ENCODE measurements at regions not wholly inside any gene's neighbourhood (a gene's known extent, or its start where the extent isn't known, plus 50 kb on each side); places are given as distances from the start of the nearest gene placed in this dataset.
"Not testable (repeated sequence)": the region's sequence is repeated elsewhere in the genome, so short reads cannot be mapped to it uniquely, and the experiment has no call there.

DNA sequence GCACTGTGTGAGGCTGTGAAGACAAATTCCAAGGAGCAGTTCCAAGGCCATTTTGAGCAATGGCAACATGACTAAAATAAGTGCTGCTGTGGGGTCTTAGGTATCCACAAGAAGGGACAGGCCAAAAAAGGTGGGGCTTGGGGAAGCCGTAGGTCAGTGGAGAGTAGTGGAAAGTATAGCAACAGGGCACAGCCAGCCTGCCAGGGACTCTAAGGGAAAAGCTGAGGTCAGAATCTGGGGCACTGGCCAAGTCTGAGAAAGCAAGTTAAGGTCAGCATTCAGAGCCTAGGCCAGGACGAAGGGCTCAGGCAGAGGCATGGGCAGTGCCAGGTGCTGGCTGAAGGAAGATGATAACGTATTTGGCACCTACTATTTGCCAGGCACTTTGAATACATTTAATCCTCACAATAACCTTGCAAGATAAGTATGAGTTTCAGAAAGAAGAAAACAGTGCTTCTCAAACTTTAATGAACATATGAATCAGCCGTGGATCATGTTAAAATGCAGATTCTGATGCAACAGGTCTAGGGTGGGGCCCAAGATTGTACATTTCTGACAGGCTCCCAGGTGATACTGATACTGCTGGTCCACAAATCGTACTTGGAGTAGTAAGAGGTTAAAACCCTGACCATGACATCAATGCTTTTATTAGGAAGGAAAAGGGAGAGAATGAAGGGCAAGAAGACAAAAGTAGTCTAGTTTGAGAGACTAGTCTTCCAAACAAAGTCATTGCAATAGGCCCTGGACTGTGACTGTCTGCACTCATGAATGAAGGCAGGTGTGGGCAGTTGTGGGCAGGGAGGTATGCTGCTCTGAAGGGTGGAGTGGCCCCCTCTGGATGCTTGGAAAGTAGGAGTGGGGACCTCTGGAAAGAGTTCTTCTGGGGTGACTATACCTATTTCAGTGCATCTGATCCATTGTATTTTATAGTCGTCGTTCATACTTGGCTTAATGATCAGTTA lies 106.3 kb upstream of the ANKRD28 start:
- H3K4me1 ChIP-seq (ENCODE audit: control insufficient read depth, insufficient read depth, low read length), result no peaks in the 10 kb centered on the region
- no peaks in the 10 kb centered on the region for H3K27me3 ChIP-seq (ENCODE audit: control insufficient read depth, insufficient read depth, low read length)
- H3K27ac ChIP-seq (ENCODE audit: low read length), result no peak overlapping the region
- no peak overlapping the region for H3K4me3 ChIP-seq (ENCODE audit: low read length)
- H3K9me3 ChIP-seq (ENCODE audit: control insufficient read depth, low read depth, low read length), result no peaks in the 10 kb centered on the region
- no peak for DNase-seq
- whole genome bisulfite sequencing (ENCODE audit: insufficient coverage, low lambda C conversion rate), result 96% methylated on average over 3 of the region's 7 CpGs
- H3K36me3 ChIP-seq (ENCODE audit: control insufficient read depth, insufficient read depth, low read length), result no peaks in the 10 kb centered on the region

GRCh38 chr3:15905041-15905440 lies 107.3 kb upstream of the ANKRD28 start:
- H3K9me3 ChIP-seq (ENCODE audit: control insufficient read depth, low read depth, low read length), result no peaks in the 10 kb centered on the region
- no peak overlapping the region for H3K4me3 ChIP-seq (ENCODE audit: low read length)
- DNase-seq, result no peak
- no peaks in the 10 kb centered on the region for H3K36me3 ChIP-seq (ENCODE audit: control insufficient read depth, insufficient read depth, low read length)
- H3K27me3 ChIP-seq (ENCODE audit: control insufficient read depth, insufficient read depth, low read length), result no peaks in the 10 kb centered on the region
- H3K27ac ChIP-seq (ENCODE audit: low read length), result no peak overlapping the region
- H3K4me1 ChIP-seq (ENCODE audit: control insufficient read depth, insufficient read depth, low read length), result no peaks in the 10 kb centered on the region
- WGBS (ENCODE audit: insufficient coverage, low lambda C conversion rate), result no CpG with 5 or more reads among the region's 1 CpG

DNA sequence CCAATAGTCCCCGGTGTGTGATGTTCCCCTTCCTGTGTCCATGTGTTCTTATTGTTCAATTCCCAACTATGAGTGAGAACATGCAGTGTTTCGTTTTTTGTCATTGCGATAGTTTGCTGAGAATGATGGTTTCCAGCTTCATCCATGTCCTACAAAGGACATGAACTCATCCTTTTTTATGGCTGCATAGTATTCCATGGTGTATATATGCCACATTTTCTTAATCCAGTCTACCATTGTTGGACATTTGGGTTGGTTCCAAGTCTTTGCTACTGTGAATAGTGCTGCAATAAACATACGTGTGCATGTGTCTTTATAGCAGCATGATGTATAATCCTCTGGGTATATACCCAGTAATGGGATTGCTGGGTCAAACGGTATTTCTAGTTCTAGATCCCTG lies 109.6 kb upstream of the ANKRD28 start:
- H3K27me3 ChIP-seq (ENCODE audit: control insufficient read depth, insufficient read depth, low read length); H3K4me3 ChIP-seq (ENCODE audit: low read length); H3K27ac ChIP-seq (ENCODE audit: low read length); DNase-seq; H3K9me3 ChIP-seq (ENCODE audit: control insufficient read depth, low read depth, low read length); H3K4me1 ChIP-seq (ENCODE audit: control insufficient read depth, insufficient read depth, low read length); H3K36me3 ChIP-seq (ENCODE audit: control insufficient read depth, insufficient read depth, low read length): not testable (repeated sequence)
- WGBS (ENCODE audit: insufficient coverage, low lambda C conversion rate), result no CpG with 5 or more reads among the region's 5 CpGs

- H3K27ac ChIP-seq (ENCODE audit: low read length), result no peak overlapping the region
- no peaks in the 10 kb centered on the region for H3K9me3 ChIP-seq (ENCODE audit: control insufficient read depth, low read depth, low read length)
- H3K4me3 ChIP-seq (ENCODE audit: low read length), result no peak overlapping the region
- no CpG with 5 or more reads among the region's 5 CpGs for whole genome bisulfite sequencing (ENCODE audit: insufficient coverage, low lambda C conversion rate)
- H3K36me3 ChIP-seq (ENCODE audit: control insufficient read depth, insufficient read depth, low read length), result no peaks in the 10 kb centered on the region
- no peaks in the 10 kb centered on the region for H3K4me1 ChIP-seq (ENCODE audit: control insufficient read depth, insufficient read depth, low read length)
- DNase-seq, result no peak
- no peaks in the 10 kb centered on the region for H3K27me3 ChIP-seq (ENCODE audit: control insufficient read depth, insufficient read depth, low read length)
Observed at GRCh38 chr3:15918988-15919387, 121.2 kb upstream of the ANKRD28 start.

DNA sequence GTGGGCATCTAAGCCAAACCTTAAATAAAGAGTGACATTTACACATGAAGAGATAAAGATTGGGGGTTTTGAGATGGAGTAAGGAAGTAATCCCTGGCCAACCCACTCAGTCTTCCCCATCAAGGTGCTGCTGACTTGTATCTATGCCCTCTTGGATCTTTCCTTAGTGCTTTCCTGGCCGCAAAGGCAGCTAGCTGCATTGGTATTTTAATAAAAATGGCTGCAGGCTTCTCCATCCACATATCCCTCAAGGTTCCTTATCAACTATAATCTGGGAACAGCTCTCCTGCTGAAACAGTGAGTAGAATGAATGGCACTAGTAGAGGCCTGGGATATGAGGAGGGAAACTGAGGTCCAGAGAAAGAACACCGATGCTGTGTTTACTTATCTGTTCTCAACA lies 122.2 kb upstream of the ANKRD28 start:
- H3K4me3 ChIP-seq (ENCODE audit: low read length), result no peak overlapping the region
- no peaks in the 10 kb centered on the region for H3K4me1 ChIP-seq (ENCODE audit: control insufficient read depth, insufficient read depth, low read length)
- no peaks in the 10 kb centered on the region for H3K9me3 ChIP-seq (ENCODE audit: control insufficient read depth, low read depth, low read length)
- no peaks in the 10 kb centered on the region for H3K27me3 ChIP-seq (ENCODE audit: control insufficient read depth, insufficient read depth, low read length)
- no peak for DNase-seq
- no peak overlapping the region for H3K27ac ChIP-seq (ENCODE audit: low read length)
- no CpG with 5 or more reads among the region's 2 CpGs for WGBS (ENCODE audit: insufficient coverage, low lambda C conversion rate)
- H3K36me3 ChIP-seq (ENCODE audit: control insufficient read depth, insufficient read depth, low read length), result no peaks in the 10 kb centered on the region

DNA sequence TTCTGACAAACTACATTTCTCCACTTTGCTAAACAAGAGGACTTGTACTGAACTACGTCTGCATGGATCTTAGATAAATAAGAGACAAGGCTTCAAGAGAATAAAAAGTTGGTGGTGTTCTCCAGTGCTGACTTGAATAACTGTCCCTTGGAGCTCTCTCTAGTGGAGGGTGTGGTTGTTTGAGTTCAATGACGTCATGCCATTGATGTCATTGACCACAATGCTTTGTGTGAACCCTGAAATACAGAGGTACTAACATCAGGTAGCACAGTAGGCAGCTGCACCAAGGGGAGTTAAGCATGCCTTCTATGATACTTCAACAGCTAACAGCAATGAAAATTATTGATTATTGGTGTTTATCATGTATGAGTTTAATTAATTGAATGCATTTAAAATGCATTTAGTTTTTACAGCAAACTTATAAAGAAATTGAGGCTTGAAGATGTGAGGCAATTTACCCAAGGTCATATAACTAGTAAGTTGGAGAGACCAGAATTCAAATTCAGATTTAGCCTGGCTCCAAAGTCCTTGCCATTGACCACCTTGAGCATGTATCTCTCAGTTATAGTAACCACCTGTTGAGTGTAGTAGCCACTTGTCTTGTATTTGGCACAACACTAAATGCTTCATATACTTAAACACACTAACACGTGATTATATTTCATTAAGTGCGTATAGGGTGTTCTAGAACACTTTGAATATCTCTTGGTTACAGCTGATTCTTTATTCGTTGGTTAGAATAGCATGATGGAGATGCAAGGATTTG lies 126.0 kb upstream of the ANKRD28 start:
- H3K4me1 ChIP-seq (ENCODE audit: control insufficient read depth, insufficient read depth, low read length), result no peaks in the 10 kb centered on the region
- no peak for DNase-seq
- WGBS (ENCODE audit: insufficient coverage, low lambda C conversion rate), result 100% methylated on average over 1 of the region's 5 CpGs

DNA sequence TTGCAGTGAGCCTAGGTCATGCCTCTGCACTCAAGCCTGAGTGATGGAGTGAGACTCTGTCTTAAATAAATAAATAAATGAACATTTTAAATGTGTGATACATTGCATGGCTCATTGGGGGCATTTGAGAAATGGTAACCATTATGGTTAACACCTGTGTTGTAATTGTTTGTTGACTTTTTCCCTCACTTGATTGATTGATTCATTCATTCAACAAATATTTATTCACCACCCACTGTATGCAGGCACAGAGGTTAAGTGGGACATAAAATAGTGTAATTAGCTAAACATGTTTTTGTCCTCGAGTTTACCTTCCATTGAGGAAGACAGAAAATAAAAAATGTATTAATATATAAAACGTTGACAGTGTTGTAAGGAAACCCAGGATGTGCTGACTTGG lies 127.1 kb upstream of the ANKRD28 start:
- no CpG with 5 or more reads among the region's 2 CpGs for WGBS (ENCODE audit: insufficient coverage, low lambda C conversion rate)
- Histone ChIP-seq H3K4me1 (ENCODE audit: control insufficient read depth, insufficient read depth, low read length) (no peaks in the 10 kb centered on the region), H3K27me3 (ENCODE audit: control insufficient read depth, insufficient read depth, low read length) (no peaks in the 10 kb centered on the region), H3K36me3 (ENCODE audit: control insufficient read depth, insufficient read depth, low read length) (no peaks in the 10 kb centered on the region), H3K4me3 (ENCODE audit: low read length) (no peak overlapping the region), H3K9me3 (ENCODE audit: control insufficient read depth, low read depth, low read length) (no peaks in the 10 kb centered on the region), H3K27ac (ENCODE audit: low read length) (no peak overlapping the region)
- DNase-seq, result no peak

More for the DNA sequence above, 126.0 kb upstream of the ANKRD28 start:
- no peaks in the 10 kb centered on the region for H3K36me3 ChIP-seq (ENCODE audit: control insufficient read depth, insufficient read depth, low read length)
- H3K9me3 ChIP-seq (ENCODE audit: control insufficient read depth, low read depth, low read length), result no peaks in the 10 kb centered on the region
- no peak overlapping the region for H3K27ac ChIP-seq (ENCODE audit: low read length)
- no peaks in the 10 kb centered on the region for H3K27me3 ChIP-seq (ENCODE audit: control insufficient read depth, insufficient read depth, low read length)
- H3K4me3 ChIP-seq (ENCODE audit: low read length), result no peak overlapping the region

GRCh38 chr3:15926871-15927270 lies 129.1 kb upstream of the ANKRD28 start:
- Histone ChIP-seq H3K4me3 (ENCODE audit: low read length) (no peak overlapping the region), H3K36me3 (ENCODE audit: control insufficient read depth, insufficient read depth, low read length) (no peaks in the 10 kb centered on the region), H3K27me3 (ENCODE audit: control insufficient read depth, insufficient read depth, low read length) (no peaks in the 10 kb centered on the region), H3K27ac (ENCODE audit: low read length) (no peak overlapping the region), H3K9me3 (ENCODE audit: control insufficient read depth, low read depth, low read length) (no peaks in the 10 kb centered on the region), H3K4me1 (ENCODE audit: control insufficient read depth, insufficient read depth, low read length) (no peaks in the 10 kb centered on the region)
- no peak for DNase-seq
- 75% methylated on average over 1 of the region's 2 CpGs for WGBS (ENCODE audit: insufficient coverage, low lambda C conversion rate)

- WGBS (ENCODE audit: insufficient coverage, low lambda C conversion rate), result no CpG with 5 or more reads among the region's 1 CpG
- Histone ChIP-seq H3K27ac (ENCODE audit: low read length) (no peak overlapping the region), H3K9me3 (ENCODE audit: control insufficient read depth, low read depth, low read length) (no peaks in the 10 kb centered on the region), H3K36me3 (ENCODE audit: control insufficient read depth, insufficient read depth, low read length) (no peaks in the 10 kb centered on the region), H3K4me1 (ENCODE audit: control insufficient read depth, insufficient read depth, low read length) (no peaks in the 10 kb centered on the region), H3K27me3 (ENCODE audit: control insufficient read depth, insufficient read depth, low read length) (no peaks in the 10 kb centered on the region), H3K4me3 (ENCODE audit: low read length) (no peak overlapping the region)
- DNase-seq, result no peak
Observed at GRCh38 chr3:15927969-15928368, 130.2 kb upstream of the ANKRD28 start.

- Histone ChIP-seq H3K9me3 (ENCODE audit: control insufficient read depth, low read depth, low read length) (no peaks in the 10 kb centered on the region), H3K4me1 (ENCODE audit: control insufficient read depth, insufficient read depth, low read length) (no peaks in the 10 kb centered on the region), H3K27me3 (ENCODE audit: control insufficient read depth, insufficient read depth, low read length) (no peaks in the 10 kb centered on the region), H3K4me3 (ENCODE audit: low read length) (no peak overlapping the region), H3K36me3 (ENCODE audit: control insufficient read depth, insufficient read depth, low read length) (no peaks in the 10 kb centered on the region), H3K27ac (ENCODE audit: low read length) (no peak overlapping the region)
- DNase-seq, result no peak
- WGBS (ENCODE audit: insufficient coverage, low lambda C conversion rate), result 86% methylated on average over 1 of the region's 4 CpGs
Observed at GRCh38 chr3:15929944-15930571, 132.3 kb upstream of the ANKRD28 start.
